GM12878 (cell line): ENCODE measurements at regions not wholly inside any gene's neighbourhood (a gene's known extent, or its start where the extent isn't known, plus 50 kb on each side); places are given as distances from the start of the nearest gene placed in this dataset.

Experiments
- ATAC-seq: fragments of 200-7000 bp; cut with Tn5 transposase; 3 replicates; pipeline ENCODE4 v1.9.1; 2020; ENCODE audit warnings: mild to moderate bottlenecking, moderate library complexity
- BruUV-seq: library from RNA; stranded (reverse); fragments of 400-500 nt; replicated peaks from 2 replicates; lab custom pipeline; 2021; lab: Mats Ljungman, UMichigan
- CTCF ChIA-PET: fragments of 300-600 bp; sonication (Branson Sonifier 250); formaldehyde crosslinking; extraction: SDS; loops from one replicate; lab custom pipeline; 2021; ENCODE audit warnings: inconsistent platforms; lab: Yijun Ruan, JAX
- POLR2A ChIA-PET: fragments of 350-600 bp; formaldehyde crosslinking; extraction: SDS; loops from one replicate; lab custom pipeline; 2021; ENCODE audit warnings: inconsistent platforms; lab: Charles Lee
- RAD21 ChIA-PET: fragments of 300-600 bp; sonication (Branson Sonifier 250); formaldehyde crosslinking; loops from one replicate; lab custom pipeline; 2023; ENCODE audit warnings: antibody characterized with exemption; ENCODE audit not compliant: unreplicated experiment; lab: Charles Lee
- SMC1A ChIA-PET: fragments of 300-600 bp; sonication (Branson Sonifier 250); formaldehyde crosslinking; loops from one replicate; lab custom pipeline; 2023; ENCODE audit not compliant: unreplicated experiment, uncharacterized antibody; lab: Charles Lee
- DNase-seq: peaks from one replicate; pipeline ENCODE4 v3.0.0-alpha.2; 2011; ENCODE audit warnings: low read depth, low spot score
- FAIRE-seq: peaks from 3 replicates; lab custom pipeline; 2011; peaks lifted over from hg19 to GRCh38; lab: Jason Lieb, UNC
- H2AFZ ChIP-seq: 2 replicates; pipeline ENCODE4 v1.6.0; 2011; ENCODE audit warnings: low read depth, low read length, control low read depth; ENCODE audit not compliant: control insufficient read depth
- H3K27ac ChIP-seq: 2 replicates; pipeline ENCODE4 v1.5.1; 2011; ENCODE audit warnings: control low read depth; ENCODE audit not compliant: control insufficient read depth, insufficient read depth
- H3K27me3 ChIP-seq, 2 experiments: replicated peaks in 1 of 2; 2 replicates each; pipeline versions ENCODE4 v1.6.0 to v1.6.1; 2011; ENCODE audit warnings: low read length in 1 of 2; ENCODE audit not compliant: control insufficient read depth in 2 of 2, insufficient read depth in 2 of 2
- H3K36me3 ChIP-seq, 2 experiments: 2 replicates each; pipeline ENCODE4 v1.5.1; 2011; ENCODE audit warnings: low read length in 1 of 2; ENCODE audit not compliant: control insufficient read depth in 2 of 2, insufficient read depth in 2 of 2
- H3K4me1 ChIP-seq: 2 replicates; pipeline ENCODE4 v1.6.1; 2011; ENCODE audit warnings: mild to moderate bottlenecking, low read length, moderate library complexity, mixed read lengths; ENCODE audit not compliant: control insufficient read depth, insufficient read depth
- H3K4me2 ChIP-seq: 2 replicates; pipeline ENCODE4 v1.6.0; 2011; ENCODE audit warnings: control low read depth; ENCODE audit not compliant: control insufficient read depth, insufficient read depth
- H3K4me3 ChIP-seq: fragments of 200-600 bp; sonication (generic); 2 replicates; pipeline ENCODE4 v1.5.1; 2016
- H3K79me2 ChIP-seq: 2 replicates; pipeline ENCODE4 v1.6.0; 2011; ENCODE audit warnings: low read length; ENCODE audit not compliant: control insufficient read depth, insufficient read depth
- H3K9ac ChIP-seq: 2 replicates; pipeline ENCODE4 v1.8.0; 2011; ENCODE audit warnings: low read length, control low read depth, mixed read lengths; ENCODE audit not compliant: control insufficient read depth, insufficient read depth
- H3K9me3 ChIP-seq: replicated peaks from 3 replicates; pipeline ENCODE4 v1.5.1; 2011; ENCODE audit warnings: mild to moderate bottlenecking, low read length; ENCODE audit not compliant: control insufficient read depth, insufficient read depth
- H4K20me1 ChIP-seq: 2 replicates; pipeline ENCODE4 v1.6.0; 2011; ENCODE audit not compliant: control insufficient read depth, insufficient read depth
- ASH2L ChIP-seq: fragments of 300-600, 200-600 bp; sonication (generic); IDR thresholded peaks from 2 replicates; pipeline ENCODE4 v1.6.1; 2017; ENCODE audit warnings: low read depth, mild to moderate bottlenecking, borderline replicate concordance
- BACH1 ChIP-seq: fragments of 450-650 bp; IDR thresholded peaks from 2 replicates; pipeline ENCODE4 v1.6.1; 2017; ENCODE audit warnings: mild to moderate bottlenecking, borderline replicate concordance
- BCL11A ChIP-seq: IDR thresholded peaks from 2 replicates; pipeline ENCODE4 v1.6.1; 2011; ENCODE audit warnings: low read depth, low read length
- CEBPB ChIP-seq, 2 experiments: fragments of 150-350 bp in 1 of 2; IDR thresholded peaks; 2 replicates each; pipeline ENCODE4 v1.6.1; 2012 to 2014; ENCODE audit warnings: low read depth in 2 of 2, low read length in 2 of 2, borderline replicate concordance in 1 of 2, inconsistent platforms in 1 of 2
- CEBPZ ChIP-seq: fragments of 150-350 bp; IDR thresholded peaks from 2 replicates; pipeline ENCODE4 v1.6.1; 2016; ENCODE audit warnings: low read depth, low read length
- IKZF2 ChIP-seq, 2 experiments: fragments of 450-650 bp; IDR thresholded peaks; 2 replicates each; pipeline ENCODE4 v1.6.1; 2017; ENCODE audit warnings: mild to moderate bottlenecking in 2 of 2, moderate library complexity in 2 of 2
- JUND ChIP-seq: IDR thresholded peaks from 2 replicates; pipeline ENCODE4 v1.6.1; 2012; ENCODE audit warnings: low read depth, mild to moderate bottlenecking, low read length, improper control_type of control experiment, moderate library complexity
- MAX ChIP-seq: IDR thresholded peaks from 2 replicates; pipeline ENCODE4 v1.6.1; 2012; ENCODE audit warnings: low read depth, low read length, improper control_type of control experiment
- MEF2A ChIP-seq: IDR thresholded peaks from 2 replicates; pipeline ENCODE4 v1.6.1; 2011; ENCODE audit warnings: low read depth, mild to moderate bottlenecking, low read length, moderate library complexity; ENCODE audit not compliant: insufficient read depth
- NR2C1 ChIP-seq: fragments of 450-650 bp; IDR thresholded peaks from 2 replicates; pipeline ENCODE4 v1.6.1; 2017; ENCODE audit warnings: antibody characterized with exemption, mild to moderate bottlenecking, moderate library complexity
- POLR2AphosphoS2 ChIP-seq: IDR thresholded peaks from 2 replicates; pipeline ENCODE4 v1.6.1; 2011; ENCODE audit warnings: low read depth, mild to moderate bottlenecking, low read length, improper control_type of control experiment, moderate library complexity
- RB1 ChIP-seq: fragments of 450-650 bp; formaldehyde crosslinking; IDR thresholded peaks from 2 replicates; pipeline ENCODE4 v1.6.1; 2017; ENCODE audit warnings: mild to moderate bottlenecking, borderline replicate concordance
- SREBF2 ChIP-seq: IDR thresholded peaks from 2 replicates; pipeline ENCODE4 v1.6.1; 2012; ENCODE audit warnings: mild to moderate bottlenecking, low read length
- USF1 ChIP-seq: IDR thresholded peaks from 2 replicates; pipeline ENCODE4 v1.6.1; 2011; ENCODE audit warnings: borderline replicate concordance, low read depth, mild to moderate bottlenecking, moderate library complexity, mixed read lengths, low read length; ENCODE audit not compliant: insufficient read depth; ENCODE audit errors: extremely low read length
- ZNF207 ChIP-seq: fragments of 450-650 bp; IDR thresholded peaks from 2 replicates; pipeline ENCODE4 v1.6.1; 2014; ENCODE audit warnings: antibody characterized with exemption, mild to moderate bottlenecking, borderline replicate concordance
- WGBS: methylation state at CpG from one replicate; pipeline ENCODE4 v1.1.6; 2016; ENCODE audit warnings: low lambda C conversion rate; ENCODE audit not compliant: insufficient replicate concordance, insufficient coverage; ENCODE audit errors: missing lambda C conversion rate; 5-methylcytosine and 5-hydroxymethylcytosine counted together
- in situ Hi-C: fragments of 300-500 bp; cut with MboI; formaldehyde crosslinking; loops from 9 replicates; pipeline ENCODE4 v1.14.3; 2018; ENCODE audit warnings: mixed read lengths
- intact Hi-C: fragments of 100-400 bp; cut with micrococcal nuclease; formaldehyde crosslinking; loops from one replicate; pipeline ENCODE4 v1.14.2; 2022; ENCODE audit not compliant: unreplicated experiment

- H3K27me3 ChIP-seq, result no peaks in the 10 kb centered on the region
- DNase-seq (no peak), FAIRE-seq (no peak), ATAC-seq (no peak)
- H3K9me3 ChIP-seq, result no peaks in the 10 kb centered on the region
- no peak overlapping the region for H3K4me3 ChIP-seq
- no peaks in the 10 kb centered on the region for H3K79me2 ChIP-seq
- 20% methylated on average over 5 of the region's 5 CpGs for WGBS
- H3K36me3 ChIP-seq, result no peaks in the 10 kb centered on the region
- intact Hi-C loops, result no loop called here
- ChIA-PET SMC1A (no interaction called here), CTCF (no interaction called here), POLR2A (no interaction called here), RAD21 (no interaction called here)
- H4K20me1 ChIP-seq, result no peaks in the 10 kb centered on the region
- H2AFZ ChIP-seq, result no peak overlapping the region
- H3K9ac ChIP-seq, result no peak overlapping the region
- H3K4me2 ChIP-seq, result no peak overlapping the region
- TF ChIP-seq IKZF2 (IDR thresholded peaks at IDR 0.05) (no peak), MAX (no peak), JUND (no peak), CEBPB (IDR thresholded peaks at IDR 0.05; ENCODE audit: borderline replicate concordance in 1 of 2, low read depth in 2 of 2, low read length in 2 of 2) (no peak), SREBF2 (no peak), USF1 (no peak), RB1 (no peak)
- no peak overlapping the region for H3K27ac ChIP-seq
- in situ Hi-C loops, result no loop called here
- no peaks in the 10 kb centered on the region for H3K4me1 ChIP-seq
- no TSS peak for BruUV-seq
Measured at GRCh38 chr11:28393348-28393747, 285.2 kb downstream of the METTL15 start.

- Histone ChIP-seq H3K9ac (no peak overlapping the region), H3K4me2 (no peak overlapping the region), H3K4me1 (no peaks in the 10 kb centered on the region), H3K79me2 (no peaks in the 10 kb centered on the region), H3K27ac (no peak overlapping the region), H3K9me3 (no peaks in the 10 kb centered on the region; the same call in 2 of the 3 replicates), H4K20me1 (no peaks in the 10 kb centered on the region), H2AFZ (no peak overlapping the region), H3K27me3 (no peaks in the 10 kb centered on the region), H3K36me3 (no peaks in the 10 kb centered on the region), H3K4me3 (no peak overlapping the region)
- in situ Hi-C loops (no loop called here), intact Hi-C loops (no loop called here)
- ChIA-PET POLR2A (no interaction called here), CTCF (interaction anchor here (1.2 to 1.3 kb wide), 2 partner anchors 18 to 20 kb away, joined by 3 read pairs; no protein-coding TSS in a partner anchor), SMC1A (no interaction called here), RAD21 (no interaction called here)
- no peak for ATAC-seq
- WGBS, result 39% methylated on average over 4 of the region's 4 CpGs
- FAIRE-seq, result no peak
- BruUV-seq, result no TSS peak
- DNase-seq, result no peak
- TF ChIP-seq ASH2L, result no peak
- no peak for TF ChIP-seq MEF2A
- no peak for TF ChIP-seq BACH1
- TF ChIP-seq POLR2AphosphoS2, result no peak
- no peak for TF ChIP-seq CEBPZ
- TF ChIP-seq ZNF207, result no peak
- TF ChIP-seq BCL11A, result no peak
- TF ChIP-seq NR2C1, result no peak
Measured at GRCh38 chr11:28384418-28384817, 276.2 kb downstream of the METTL15 start.
